ENCODE measurements at regions not wholly inside any gene's neighbourhood (a gene's known extent, or its start where the extent isn't known, plus 50 kb on each side); places are given as distances from the start of the nearest gene placed in this dataset.

GRCh38 chr14:101063121-101063520 is 159.6 kb upstream of the RTL1 start:
- DNase-seq (ENCODE audit: insufficient read length, low spot score), result no peak
- TF ChIP-seq, protein P1, sequence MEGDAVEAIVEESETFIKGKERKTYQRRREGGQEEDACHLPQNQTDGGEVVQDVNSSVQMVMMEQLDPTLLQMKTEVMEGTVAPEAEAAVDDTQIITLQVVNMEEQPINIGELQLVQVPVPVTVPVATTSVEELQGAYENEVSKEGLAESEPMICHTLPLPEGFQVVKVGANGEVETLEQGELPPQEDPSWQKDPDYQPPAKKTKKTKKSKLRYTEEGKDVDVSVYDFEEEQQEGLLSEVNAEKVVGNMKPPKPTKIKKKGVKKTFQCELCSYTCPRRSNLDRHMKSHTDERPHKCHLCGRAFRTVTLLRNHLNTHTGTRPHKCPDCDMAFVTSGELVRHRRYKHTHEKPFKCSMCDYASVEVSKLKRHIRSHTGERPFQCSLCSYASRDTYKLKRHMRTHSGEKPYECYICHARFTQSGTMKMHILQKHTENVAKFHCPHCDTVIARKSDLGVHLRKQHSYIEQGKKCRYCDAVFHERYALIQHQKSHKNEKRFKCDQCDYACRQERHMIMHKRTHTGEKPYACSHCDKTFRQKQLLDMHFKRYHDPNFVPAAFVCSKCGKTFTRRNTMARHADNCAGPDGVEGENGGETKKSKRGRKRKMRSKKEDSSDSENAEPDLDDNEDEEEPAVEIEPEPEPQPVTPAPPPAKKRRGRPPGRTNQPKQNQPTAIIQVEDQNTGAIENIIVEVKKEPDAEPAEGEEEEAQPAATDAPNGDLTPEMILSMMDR (IDR thresholded peaks at IDR 0.05; ENCODE audit: insufficient read depth, missing control alignments), result no peak
- no peak for FAIRE-seq

DNA sequence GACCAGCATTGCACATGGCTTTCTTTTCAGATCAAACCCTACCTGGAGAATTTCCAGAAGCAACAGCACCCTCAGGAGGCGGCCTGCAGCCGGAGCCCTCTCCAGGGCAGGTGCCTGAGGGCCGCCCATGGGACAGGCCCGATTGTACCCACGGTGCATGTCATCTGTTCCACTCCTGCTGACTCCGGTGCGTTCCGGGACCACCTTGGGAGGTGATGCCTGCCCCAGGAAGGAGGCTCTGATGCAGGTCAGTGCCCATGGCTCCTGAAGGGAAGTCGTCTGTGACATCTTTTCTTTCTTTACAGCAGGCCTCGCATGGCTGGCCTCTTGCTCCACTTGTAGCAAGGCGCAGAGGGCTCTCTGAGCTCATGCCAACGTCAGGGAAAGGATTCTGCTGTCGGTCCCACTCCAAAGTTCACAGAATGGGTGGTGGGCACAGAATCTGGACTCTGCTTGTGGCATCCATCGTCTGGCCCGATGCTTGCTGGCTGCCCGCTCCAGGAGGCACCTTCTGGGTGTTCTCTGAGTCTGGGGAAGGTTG is 160.7 kb upstream of the RTL1 start:
- no peak for FAIRE-seq
- DNase-seq (ENCODE audit: insufficient read length, low spot score), result no peak

GRCh38 chr14:101064718-101065117 is 161.2 kb upstream of the RTL1 start:
- FAIRE-seq (no peak), DNase-seq (ENCODE audit: insufficient read length, low spot score) (no peak)
- TF ChIP-seq, protein P1 (IDR thresholded peaks at IDR 0.05; ENCODE audit: insufficient read depth, missing control alignments), result no peak

More for the DNA sequence above, 160.7 kb upstream of the RTL1 start:
- TF ChIP-seq, protein P1 (IDR thresholded peaks at IDR 0.05; ENCODE audit: insufficient read depth, missing control alignments), result no peak

DNA sequence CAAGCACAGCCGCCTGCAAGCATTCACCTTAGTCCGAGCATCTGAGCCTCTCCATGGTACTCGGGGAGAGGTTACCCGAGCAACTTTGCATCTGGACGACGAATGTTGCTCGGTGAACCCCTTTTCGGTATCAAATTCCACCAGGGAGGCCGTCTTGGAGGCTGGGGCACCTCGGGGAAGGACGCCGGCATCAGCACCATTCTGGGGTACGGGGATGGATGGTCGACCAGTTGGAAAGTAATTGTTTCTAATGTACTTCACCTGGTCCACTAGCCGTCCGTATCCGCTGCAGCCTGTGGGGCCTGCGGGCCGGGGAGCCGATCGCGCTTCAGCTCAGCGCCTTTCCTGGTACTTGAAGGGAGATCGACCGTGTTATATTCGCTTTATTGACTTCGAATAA is 161.7 kb upstream of the RTL1 start:
- DNase-seq (ENCODE audit: insufficient read length, low spot score) (no peak), FAIRE-seq (no peak)

GRCh38 chr14:101065696-101066694 is 162.5 kb upstream of the RTL1 start:
- DNase-seq (ENCODE audit: insufficient read length, low spot score), result no peak
- TF ChIP-seq, protein P1 (IDR thresholded peaks at IDR 0.05; ENCODE audit: insufficient read depth, missing control alignments), result no peak
- no peak for FAIRE-seq

More for the DNA sequence above, 161.7 kb upstream of the RTL1 start:
- TF ChIP-seq, protein P1 (IDR thresholded peaks at IDR 0.05; ENCODE audit: insufficient read depth, missing control alignments), result no peak

- TF ChIP-seq, protein P1 (IDR thresholded peaks at IDR 0.05; ENCODE audit: insufficient read depth, missing control alignments), result no peak
- no peak for DNase-seq (ENCODE audit: insufficient read length, low spot score)
- FAIRE-seq, result no peak
These were observed 163.4 kb upstream of the RTL1 start for GRCh38 chr14:101066826-101067510.
